ENCODE measurements at regions not wholly inside any gene's neighbourhood (a gene's known extent, or its start where the extent isn't known, plus 50 kb on each side); places are given as distances from the start of the nearest gene placed in this dataset.
"Not testable (repeated sequence)": the region's sequence is repeated elsewhere in the genome, so short reads cannot be mapped to it uniquely, and the experiment has no call there.

DNA sequence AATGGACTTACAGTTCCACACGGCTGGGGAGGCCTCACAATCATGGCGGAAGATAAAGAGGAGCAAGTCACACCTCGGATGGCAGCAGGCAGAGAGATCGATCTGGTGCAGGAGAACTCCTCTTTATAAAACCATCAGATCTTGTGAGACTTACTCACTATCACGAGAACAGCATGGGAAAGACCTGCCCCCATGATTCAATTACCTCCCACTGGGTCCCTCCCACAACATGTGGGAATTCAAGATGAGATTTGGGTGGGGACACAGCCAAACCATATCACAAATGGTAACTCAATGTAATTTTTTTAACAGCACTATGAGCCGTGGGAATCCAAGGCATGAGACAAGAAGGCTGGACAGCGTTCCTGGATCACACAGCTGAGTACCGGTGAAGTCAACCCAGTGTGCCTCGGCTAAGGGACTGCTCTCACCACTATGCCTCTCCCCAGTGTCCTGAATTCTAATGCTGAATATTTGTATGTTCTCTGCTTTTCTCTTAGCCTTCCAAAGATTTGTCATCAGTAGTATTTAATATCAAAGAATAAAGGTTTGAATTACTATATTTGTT is 84.3 kb downstream of the IRS2 start:
- DNase-seq = not testable (repeated sequence)

GRCh38 chr13:109700176-109700575 is 86.2 kb downstream of the IRS2 start:
- no peak for DNase-seq

- no peak for DNase-seq
Observed at GRCh38 chr13:109699628-109700071, 86.7 kb downstream of the IRS2 start.

DNA sequence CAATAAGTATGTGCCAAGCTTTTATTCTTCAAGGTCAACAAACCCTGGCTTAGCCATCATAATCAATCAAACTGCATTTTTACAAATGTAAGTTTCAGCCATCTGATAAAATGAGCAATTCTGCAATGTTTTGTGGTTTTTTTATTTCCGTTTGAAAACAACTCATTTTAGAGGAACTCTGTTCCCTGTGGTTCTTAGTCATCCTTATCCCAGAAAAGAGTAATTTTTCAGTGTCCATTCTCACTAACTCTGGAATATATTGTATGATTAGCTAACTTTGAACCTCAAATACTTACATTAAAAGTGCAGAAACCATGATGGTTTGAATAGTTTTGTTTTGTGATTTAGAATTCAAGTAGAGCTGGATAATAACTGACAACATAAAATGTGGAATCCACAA is 87.6 kb downstream of the IRS2 start:
- no peak for DNase-seq

- no peak for DNase-seq
Observed at GRCh38 chr13:109697936-109698335, 88.4 kb downstream of the IRS2 start.

- DNase-seq = no peak
Observed at GRCh38 chr13:109695402-109696190, 90.8 kb downstream of the IRS2 start.

DNA sequence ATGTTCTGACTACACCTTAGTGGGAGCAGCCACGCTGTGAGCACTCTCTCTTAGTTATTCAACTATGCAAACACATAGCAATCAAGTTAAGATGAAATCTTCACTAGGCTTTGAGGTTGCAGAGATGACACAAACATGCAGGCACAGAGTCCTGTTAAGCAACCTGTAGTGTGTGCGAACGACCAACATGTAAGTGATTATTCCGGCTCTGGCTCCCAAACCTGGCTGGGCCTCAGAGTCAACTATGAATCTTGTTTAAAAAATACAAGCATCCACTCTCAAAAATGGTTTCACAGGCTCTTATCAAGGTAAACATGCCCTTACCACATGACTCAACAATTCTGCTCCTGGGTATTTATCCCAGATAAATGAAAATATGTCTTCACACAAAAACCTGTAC is 91.4 kb downstream of the IRS2 start:
- DNase-seq = no peak

DNA sequence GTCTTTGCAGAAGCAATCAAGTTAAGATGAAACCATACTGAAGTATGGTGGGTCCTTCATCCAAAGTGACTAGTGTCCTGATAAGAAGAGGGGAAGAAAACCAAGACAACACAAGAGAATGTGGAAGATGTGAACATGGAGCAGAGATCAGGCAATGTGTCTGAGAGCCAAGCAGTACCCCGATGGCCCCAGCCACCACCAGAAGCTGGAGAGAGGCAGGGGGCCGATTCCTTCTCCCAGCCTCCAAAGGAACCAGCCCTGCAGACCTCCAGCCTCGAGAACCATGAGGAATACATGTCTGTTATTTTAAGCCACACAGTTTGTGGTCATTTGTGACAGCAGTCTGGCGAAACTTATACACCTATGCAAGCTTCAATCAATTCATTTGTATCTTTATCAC is 93.2 kb downstream of the IRS2 start:
- no peak for DNase-seq

DNA sequence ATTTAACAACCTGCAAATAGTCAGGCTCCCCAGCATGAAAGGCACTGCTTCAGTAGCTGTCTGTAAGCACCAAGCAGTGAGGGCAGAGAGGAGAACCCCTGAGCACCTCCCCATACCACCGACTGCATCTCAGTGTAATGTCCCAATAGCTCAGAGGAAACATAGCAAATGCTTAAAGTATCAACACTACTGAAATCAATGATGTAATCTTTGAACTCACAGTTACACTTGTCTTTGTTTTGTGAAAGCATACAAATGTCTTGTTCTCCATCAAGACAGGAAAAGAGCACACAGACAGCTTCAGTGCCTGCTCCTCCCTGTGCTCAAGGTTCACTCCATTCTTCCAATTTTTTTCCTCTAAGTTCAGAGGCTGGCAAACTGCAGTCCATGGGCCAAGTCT is 94.7 kb downstream of the IRS2 start:
- no peak for DNase-seq

DNA sequence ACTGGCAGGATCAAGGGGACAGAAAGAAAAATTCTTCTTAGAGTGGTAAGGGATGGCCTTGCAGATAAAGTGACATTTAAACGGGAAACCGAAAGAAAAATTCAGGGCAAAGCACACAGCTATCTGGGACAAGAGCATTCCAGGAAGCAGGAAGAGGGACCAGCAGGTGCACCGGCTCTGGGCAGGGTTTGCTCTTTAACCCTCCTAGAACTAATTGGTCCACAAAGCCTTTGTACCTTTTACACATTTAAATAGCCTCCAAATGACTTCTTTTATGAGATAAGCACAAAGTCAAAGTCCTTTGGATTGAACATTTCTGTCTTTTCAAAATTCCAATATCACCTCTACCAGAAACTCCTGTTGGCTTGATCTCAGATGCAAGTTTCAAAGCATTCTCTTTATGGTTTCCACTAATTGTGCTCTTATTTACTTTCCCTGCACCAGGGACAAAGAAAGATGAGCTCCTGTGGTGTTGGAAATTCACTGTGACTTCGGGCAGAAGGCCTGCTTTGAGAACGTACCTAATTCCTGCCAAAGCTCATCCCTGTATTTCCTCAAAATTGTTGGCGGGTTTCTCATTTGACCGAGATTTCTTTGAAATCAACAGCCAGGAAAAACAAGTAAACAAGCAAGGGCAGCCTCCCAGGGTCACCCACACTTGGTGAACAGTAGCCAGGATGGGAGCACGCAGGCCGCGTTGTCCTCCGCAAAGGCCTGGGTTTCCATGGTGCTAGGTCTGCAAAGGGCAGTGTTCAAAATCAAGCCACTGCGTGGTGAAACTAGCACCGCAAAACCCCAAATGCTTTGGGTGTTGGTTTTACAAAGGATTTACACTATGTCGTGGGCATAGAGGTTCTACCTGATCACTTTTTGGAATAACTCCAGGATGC is 98.6 kb downstream of the IRS2 start:
- no peak for DNase-seq

DNA sequence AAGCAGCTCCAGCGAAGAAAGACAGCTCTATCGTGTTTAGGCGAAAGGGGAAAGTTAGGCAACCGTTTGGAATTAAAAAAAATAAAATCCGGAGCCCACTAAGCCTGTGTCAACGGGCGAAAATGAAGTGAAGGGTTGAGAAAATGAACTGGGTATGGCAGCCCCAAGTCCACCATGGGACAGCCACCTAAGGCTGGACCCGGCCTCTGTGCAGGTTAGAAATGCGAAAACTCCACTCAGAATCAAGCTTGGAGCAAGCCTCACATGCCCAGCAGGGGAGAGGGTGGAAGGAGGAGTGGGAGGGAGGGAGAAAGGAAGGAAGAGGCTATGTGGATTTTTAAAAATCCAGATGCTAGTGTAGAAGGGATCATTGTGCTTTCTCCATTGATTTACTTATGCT is 101.2 kb downstream of the IRS2 start:
- DNase-seq = no peak

DNA sequence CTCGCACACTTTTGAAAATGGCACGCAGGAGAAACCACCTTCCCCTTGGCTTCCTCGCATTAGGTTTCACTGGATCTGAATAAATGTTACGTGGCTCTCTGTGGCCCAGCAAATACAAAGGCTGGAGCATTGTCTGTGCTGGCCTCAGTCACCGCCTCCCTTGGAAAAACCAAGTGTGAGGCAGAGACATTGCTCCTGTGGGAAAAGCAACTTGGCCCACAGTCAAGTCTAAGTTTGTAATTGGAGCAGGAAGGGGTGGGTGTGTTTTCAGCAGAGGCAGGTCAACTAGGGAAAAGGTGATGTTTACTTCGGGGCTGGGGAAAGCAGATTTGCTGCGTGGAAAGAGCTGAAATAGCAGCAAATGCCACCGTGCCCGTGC is 101.6 kb downstream of the IRS2 start:
- DNase-seq = no peak

GRCh38 chr13:109684084-109684823 is 102.1 kb downstream of the IRS2 start:
- DNase-seq = no peak

DNA sequence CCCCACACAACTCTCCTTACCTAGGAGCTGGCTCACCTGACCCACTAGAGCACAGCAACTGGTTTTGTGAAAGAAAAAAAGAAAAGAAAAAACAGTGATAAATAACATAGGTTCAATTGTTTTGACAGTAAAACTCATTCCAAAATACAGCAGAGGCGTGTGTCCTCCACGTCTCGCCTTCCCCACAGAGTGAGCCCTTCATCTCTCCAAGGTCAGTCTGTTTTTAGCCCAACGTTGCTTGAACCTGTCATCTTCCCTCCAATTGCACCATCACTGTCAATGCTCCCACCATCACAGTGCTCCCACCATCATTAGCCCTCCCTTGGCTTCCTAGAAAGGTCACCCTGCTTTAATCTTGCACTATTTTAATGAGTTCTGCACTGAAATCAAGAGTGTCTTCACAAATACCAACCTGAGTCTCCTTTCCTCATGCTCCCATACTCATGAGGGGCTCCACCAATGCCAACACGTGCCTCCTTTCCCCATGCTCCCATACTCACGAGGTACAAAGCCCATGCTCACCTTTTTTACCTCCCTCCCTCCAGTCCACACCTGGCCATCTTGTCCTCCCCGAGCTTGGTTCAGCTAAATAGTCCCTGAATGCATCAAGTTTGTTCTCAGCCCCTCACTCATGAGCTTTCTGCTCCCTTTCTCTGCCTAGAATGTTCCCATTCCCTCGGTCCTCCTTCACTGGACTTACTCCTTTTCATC is 103.7 kb downstream of the IRS2 start:
- DNase-seq = no peak

GRCh38 chr13:109680930-109681329 is 105.5 kb downstream of the IRS2 start:
- DNase-seq = no peak

GRCh38 chr13:109680288-109680687 is 106.1 kb downstream of the IRS2 start:
- no peak for DNase-seq

- DNase-seq = no peak
Observed at GRCh38 chr13:109678459-109678858, 107.9 kb downstream of the IRS2 start.

DNA sequence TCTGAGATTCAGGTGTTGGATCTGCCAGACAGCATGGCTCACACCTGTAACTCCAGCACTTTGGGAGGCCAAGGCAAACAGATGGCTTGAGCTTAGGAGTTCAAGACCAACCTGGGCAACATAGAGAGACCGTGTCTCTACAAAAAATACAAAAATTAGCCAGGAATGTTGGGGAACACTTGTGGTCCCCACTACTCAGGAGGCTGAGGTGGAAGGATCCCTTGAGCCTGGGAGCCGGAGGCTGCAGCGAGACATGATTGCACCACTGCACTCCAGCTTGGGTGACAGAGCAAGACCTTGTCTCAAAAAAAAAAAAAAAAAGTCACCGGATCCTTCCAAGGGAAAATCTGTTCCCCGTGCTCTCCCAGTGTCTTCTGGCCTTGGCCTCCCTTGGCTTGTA is 109.2 kb downstream of the IRS2 start:
- no peak for DNase-seq

DNA sequence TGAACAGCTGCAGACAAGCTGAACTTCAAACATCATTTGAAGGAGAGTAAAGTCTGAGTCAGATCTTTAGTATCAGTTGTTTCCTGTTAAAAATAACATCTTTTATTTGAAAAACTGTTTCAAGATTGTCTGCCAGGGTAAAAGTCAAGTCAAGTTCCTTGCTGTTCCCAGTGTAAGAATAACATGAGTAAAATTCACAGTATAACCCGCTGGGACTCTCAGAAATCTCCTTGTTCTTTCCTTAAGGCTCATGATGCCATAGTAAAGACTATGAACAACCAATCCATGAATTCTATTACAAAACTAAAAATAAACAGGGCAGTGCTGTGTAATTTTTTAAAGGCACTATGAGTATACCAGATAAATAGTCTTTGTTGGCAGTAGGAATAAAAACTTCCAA is 112.9 kb downstream of the IRS2 start:
- DNase-seq = no peak

- no peak for DNase-seq
Observed at GRCh38 chr13:109672545-109672944, 113.8 kb downstream of the IRS2 start.

GRCh38 chr13:109671919-109672318 is 114.5 kb downstream of the IRS2 start:
- DNase-seq = no peak

GRCh38 chr13:109670776-109671175 is 115.6 kb downstream of the IRS2 start:
- no peak for DNase-seq

All from stimulated activated CD4-positive, alpha-beta T cell treated with anti-CD3 and anti-CD28 coated beads, Interleukin-2, amount 100 ng/mL, for 24 hours (primary cell).